Breast epithelium (tissue), 3 donors: ENCODE measurements at regions not wholly inside any gene's neighbourhood (a gene's known extent, or its start where the extent isn't known, plus 50 kb on each side); places are given as distances from the start of the nearest gene placed in this dataset.

ENCODE experiments used
- POLR2A ChIP-seq: fragments of 450-650 bp; IDR thresholded peaks from one replicate; pipeline ENCODE4 v1.6.1; 2016; ENCODE audit warnings: antibody characterized with exemption, mild to moderate bottlenecking, moderate library complexity
- POLR2AphosphoS5 ChIP-seq, 3 donors: sonication (generic); formaldehyde crosslinking; IDR thresholded peaks; one replicate each; pipeline ENCODE4 v1.6.1; 2017; ENCODE audit warnings: antibody characterized with exemption in 3 of 3
- TF ChIP-seq, protein P1 (sequence below), 3 donors: fragments of 450-650 bp; IDR thresholded peaks; one replicate each; pipeline ENCODE4 v1.5.1; 2016 to 2017; ENCODE audit warnings: antibody characterized with exemption in 3 of 3, mild to moderate bottlenecking in 3 of 3, moderate library complexity in 3 of 3

- TF ChIP-seq, protein P1, sequence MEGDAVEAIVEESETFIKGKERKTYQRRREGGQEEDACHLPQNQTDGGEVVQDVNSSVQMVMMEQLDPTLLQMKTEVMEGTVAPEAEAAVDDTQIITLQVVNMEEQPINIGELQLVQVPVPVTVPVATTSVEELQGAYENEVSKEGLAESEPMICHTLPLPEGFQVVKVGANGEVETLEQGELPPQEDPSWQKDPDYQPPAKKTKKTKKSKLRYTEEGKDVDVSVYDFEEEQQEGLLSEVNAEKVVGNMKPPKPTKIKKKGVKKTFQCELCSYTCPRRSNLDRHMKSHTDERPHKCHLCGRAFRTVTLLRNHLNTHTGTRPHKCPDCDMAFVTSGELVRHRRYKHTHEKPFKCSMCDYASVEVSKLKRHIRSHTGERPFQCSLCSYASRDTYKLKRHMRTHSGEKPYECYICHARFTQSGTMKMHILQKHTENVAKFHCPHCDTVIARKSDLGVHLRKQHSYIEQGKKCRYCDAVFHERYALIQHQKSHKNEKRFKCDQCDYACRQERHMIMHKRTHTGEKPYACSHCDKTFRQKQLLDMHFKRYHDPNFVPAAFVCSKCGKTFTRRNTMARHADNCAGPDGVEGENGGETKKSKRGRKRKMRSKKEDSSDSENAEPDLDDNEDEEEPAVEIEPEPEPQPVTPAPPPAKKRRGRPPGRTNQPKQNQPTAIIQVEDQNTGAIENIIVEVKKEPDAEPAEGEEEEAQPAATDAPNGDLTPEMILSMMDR (IDR thresholded peaks at IDR 0.05): no peak
- TF ChIP-seq POLR2A: no peak
- no peak for TF ChIP-seq POLR2AphosphoS5 (IDR thresholded peaks at IDR 0.05)
Measured at GRCh38 chrX:9253211-9253610, 211.6 kb upstream of the TBL1X start.
